ENCODE measurements at regions not wholly inside any gene's neighbourhood (a gene's known extent, or its start where the extent isn't known, plus 50 kb on each side); places are given as distances from the start of the nearest gene placed in this dataset.

DNA sequence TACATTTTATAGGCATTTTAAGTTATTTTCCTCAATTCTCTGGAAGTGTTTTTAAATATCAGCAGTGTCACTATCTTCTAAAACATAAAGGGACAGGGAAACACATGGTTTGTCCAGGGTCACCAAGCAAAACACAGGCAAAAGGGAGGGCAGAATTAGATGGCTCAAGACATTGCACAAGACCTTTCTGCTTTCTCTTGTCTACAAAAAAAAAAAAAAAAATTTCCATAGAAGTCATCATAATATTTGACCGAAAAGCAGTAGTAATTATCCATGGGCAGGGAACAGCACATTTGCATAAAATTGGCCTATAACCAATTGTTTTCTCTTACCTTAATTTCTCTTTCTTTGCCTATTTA is 703.1 kb upstream of the FZD8 start:
- POLR2A ChIA-PET (ENCODE audit: unreplicated experiment) = no interaction called here
- DNase-seq = no peak
- Histone ChIP-seq H3K9me2 (ENCODE audit: insufficient read depth) (no peaks in the 10 kb centered on the region), H3K9me3 (ENCODE audit: insufficient read depth, low read depth) (no peaks in the 10 kb centered on the region), H3K4me1 (replicated peaks; ENCODE audit: insufficient read depth) (no peaks in the 10 kb centered on the region), H4K20me1 (ENCODE audit: insufficient read depth) (no peaks in the 10 kb centered on the region), H3K4me2 (no peak overlapping the region), H3K4me3 (no peak overlapping the region), H3K79me2 (ENCODE audit: low read depth) (no peaks in the 10 kb centered on the region), H2AFZ (no peak overlapping the region), H3K27me3 (ENCODE audit: insufficient read depth, low read depth) (peaks cover 9% of the 10 kb centered on the region), H3F3A (ENCODE audit: insufficient read depth, low read depth) (no peaks in the 10 kb centered on the region), H3K36me3 (ENCODE audit: low read depth) (no peaks in the 10 kb centered on the region), H3K27ac (no peak overlapping the region)
- CTCF ChIA-PET = no interaction called here
- no TSS peak for BruUV-seq (replicated peaks)
- intact Hi-C loops (cut with micrococcal nuclease; ENCODE audit: unreplicated experiment) = no loop called here
- TF ChIP-seq, protein P1, sequence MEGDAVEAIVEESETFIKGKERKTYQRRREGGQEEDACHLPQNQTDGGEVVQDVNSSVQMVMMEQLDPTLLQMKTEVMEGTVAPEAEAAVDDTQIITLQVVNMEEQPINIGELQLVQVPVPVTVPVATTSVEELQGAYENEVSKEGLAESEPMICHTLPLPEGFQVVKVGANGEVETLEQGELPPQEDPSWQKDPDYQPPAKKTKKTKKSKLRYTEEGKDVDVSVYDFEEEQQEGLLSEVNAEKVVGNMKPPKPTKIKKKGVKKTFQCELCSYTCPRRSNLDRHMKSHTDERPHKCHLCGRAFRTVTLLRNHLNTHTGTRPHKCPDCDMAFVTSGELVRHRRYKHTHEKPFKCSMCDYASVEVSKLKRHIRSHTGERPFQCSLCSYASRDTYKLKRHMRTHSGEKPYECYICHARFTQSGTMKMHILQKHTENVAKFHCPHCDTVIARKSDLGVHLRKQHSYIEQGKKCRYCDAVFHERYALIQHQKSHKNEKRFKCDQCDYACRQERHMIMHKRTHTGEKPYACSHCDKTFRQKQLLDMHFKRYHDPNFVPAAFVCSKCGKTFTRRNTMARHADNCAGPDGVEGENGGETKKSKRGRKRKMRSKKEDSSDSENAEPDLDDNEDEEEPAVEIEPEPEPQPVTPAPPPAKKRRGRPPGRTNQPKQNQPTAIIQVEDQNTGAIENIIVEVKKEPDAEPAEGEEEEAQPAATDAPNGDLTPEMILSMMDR (conservative IDR thresholded peaks at IDR 0.05) = no peak
- TF ChIP-seq EZH2 (IDR thresholded peaks at IDR 0.05; ENCODE audit: low read depth) = no peak

DNA sequence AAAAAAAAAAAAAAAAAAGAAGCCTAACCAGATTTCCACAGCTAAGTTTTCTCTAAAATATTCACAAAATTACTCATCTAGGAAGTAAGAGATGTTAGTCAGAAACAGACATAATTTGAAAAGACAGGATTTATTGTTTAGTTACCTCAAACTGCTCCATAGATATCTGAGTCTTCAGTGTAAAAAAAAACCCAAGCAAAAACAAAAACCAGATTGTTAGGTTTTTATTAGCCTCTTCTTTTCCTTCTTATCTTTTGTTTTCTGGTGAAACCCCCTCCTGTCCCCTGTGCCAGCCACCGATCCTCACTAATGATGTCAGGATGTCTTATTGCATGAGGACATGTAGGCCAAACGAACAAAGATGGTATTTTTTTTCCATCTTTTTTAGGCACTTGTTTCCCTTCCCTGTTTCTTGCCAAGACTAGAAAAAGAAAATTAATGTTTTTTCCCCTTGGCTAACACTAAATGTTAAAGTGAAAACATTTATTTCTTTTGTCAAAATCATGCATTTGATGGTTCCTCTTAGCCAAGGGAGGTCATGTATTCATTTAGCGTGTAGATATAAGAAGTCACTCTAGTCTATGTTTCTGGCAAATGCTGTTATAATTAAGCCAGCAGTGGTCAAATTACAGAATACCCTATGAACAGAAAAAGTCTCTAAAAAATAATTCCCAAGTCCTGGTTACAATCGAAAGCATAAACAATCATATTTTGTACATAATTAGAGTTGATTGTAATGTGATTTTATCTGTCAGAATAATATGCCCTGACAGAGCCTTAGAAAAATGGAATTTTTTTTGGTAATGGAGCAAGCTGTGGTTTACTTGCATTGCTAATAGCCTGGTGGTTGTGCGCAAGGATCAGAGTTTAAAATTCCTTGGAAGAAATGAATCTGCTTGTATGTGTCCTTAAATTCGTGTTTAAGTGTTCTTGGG is 702.4 kb upstream of the FZD8 start:
- intact Hi-C loops (cut with micrococcal nuclease; ENCODE audit: unreplicated experiment) = no loop called here

DNA sequence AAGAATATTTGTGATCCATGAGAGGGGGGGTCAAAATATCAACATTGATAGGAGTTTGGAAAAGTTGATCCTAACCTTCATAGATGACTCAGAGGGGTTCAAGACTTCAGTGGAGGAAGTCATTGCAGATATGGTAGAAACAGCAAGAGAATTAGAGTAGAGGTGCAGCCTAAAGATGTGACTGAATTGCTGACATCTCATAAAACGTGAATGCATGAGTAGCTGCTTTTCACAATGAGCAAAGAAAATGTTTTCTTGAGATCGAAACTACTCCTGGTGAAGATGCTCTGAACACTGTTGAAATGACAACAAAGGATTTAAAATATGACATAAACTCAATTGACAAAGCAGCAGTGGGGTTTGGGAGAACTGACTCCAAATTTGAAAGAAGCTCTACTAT is 700.7 kb upstream of the FZD8 start:
- H3K79me2 ChIP-seq (ENCODE audit: low read depth) = no peaks in the 10 kb centered on the region
- no peak overlapping the region for H3K27ac ChIP-seq
- CTCF ChIA-PET = no interaction called here
- POLR2A ChIA-PET (ENCODE audit: unreplicated experiment) = no interaction called here
- H3K9me3 ChIP-seq (ENCODE audit: insufficient read depth, low read depth) = no peaks in the 10 kb centered on the region
- H3K9me2 ChIP-seq (ENCODE audit: insufficient read depth) = no peaks in the 10 kb centered on the region
- DNase-seq = no peak
- no peaks in the 10 kb centered on the region for H4K20me1 ChIP-seq (ENCODE audit: insufficient read depth)
- peaks cover 4% of the 10 kb centered on the region; the same call in 1 of the 2 replicates for H3K27me3 ChIP-seq (ENCODE audit: insufficient read depth, low read depth)
- no peaks in the 10 kb centered on the region for H3K36me3 ChIP-seq (ENCODE audit: low read depth)
- no TSS peak for BruUV-seq (replicated peaks)
- TF ChIP-seq EZH2 (IDR thresholded peaks at IDR 0.05; ENCODE audit: low read depth) = no peak
- TF ChIP-seq, protein P1 (conservative IDR thresholded peaks at IDR 0.05) = no peak
- intact Hi-C loops (cut with micrococcal nuclease; ENCODE audit: unreplicated experiment) = no loop called here
- H3K4me1 ChIP-seq (replicated peaks; ENCODE audit: insufficient read depth) = no peaks in the 10 kb centered on the region
- H3K4me3 ChIP-seq = no peak overlapping the region
- no peak overlapping the region for H2AFZ ChIP-seq
- no peaks in the 10 kb centered on the region for H3F3A ChIP-seq (ENCODE audit: insufficient read depth, low read depth)
- no peak overlapping the region for H3K4me2 ChIP-seq

More for the DNA sequence above, 702.4 kb upstream of the FZD8 start:
- H3K4me2 ChIP-seq = no peak overlapping the region
- CTCF ChIA-PET = no interaction called here
- peaks cover 9% of the 10 kb centered on the region for H3K27me3 ChIP-seq (ENCODE audit: insufficient read depth, low read depth)
- H2AFZ ChIP-seq = no peak overlapping the region
- H3F3A ChIP-seq (ENCODE audit: insufficient read depth, low read depth) = no peaks in the 10 kb centered on the region
- no peaks in the 10 kb centered on the region for H3K4me1 ChIP-seq (replicated peaks; ENCODE audit: insufficient read depth)
- no peaks in the 10 kb centered on the region for H3K36me3 ChIP-seq (ENCODE audit: low read depth)
- no peaks in the 10 kb centered on the region for H4K20me1 ChIP-seq (ENCODE audit: insufficient read depth)
- no TSS peak for BruUV-seq (replicated peaks)
- no peaks in the 10 kb centered on the region for H3K9me3 ChIP-seq (ENCODE audit: insufficient read depth, low read depth)
- no peak overlapping the region for H3K27ac ChIP-seq
- no peaks in the 10 kb centered on the region for H3K9me2 ChIP-seq (ENCODE audit: insufficient read depth)
- TF ChIP-seq, protein P1 (conservative IDR thresholded peaks at IDR 0.05) = no peak
- no peak for TF ChIP-seq EZH2 (IDR thresholded peaks at IDR 0.05; ENCODE audit: low read depth)
- no peak for DNase-seq
- POLR2A ChIA-PET (ENCODE audit: unreplicated experiment) = no interaction called here
- no peaks in the 10 kb centered on the region for H3K79me2 ChIP-seq (ENCODE audit: low read depth)
- H3K4me3 ChIP-seq = no peak overlapping the region
